Astrocyte (in vitro differentiated cells and primary cell): ENCODE measurements at regions not wholly inside any gene's neighbourhood (a gene's known extent, or its start where the extent isn't known, plus 50 kb on each side); places are given as distances from the start of the nearest gene placed in this dataset.

Experiments used
- DNase-seq: peaks from one replicate; pipeline ENCODE4 v3.0.0-alpha.2; 2010; ENCODE audit warnings: low read depth
- FAIRE-seq: peaks from 2 replicates; lab custom pipeline; 2011; peaks lifted over from hg19 to GRCh38; lab: Jason Lieb, UNC
- H2AFZ ChIP-seq: 2 replicates; pipeline ENCODE4 v1.6.0; 2012; ENCODE audit warnings: low read depth, low read length, inconsistent platforms
- H3K27ac ChIP-seq: 2 replicates; pipeline ENCODE4 v1.5.1; 2011; ENCODE audit warnings: low read depth, low read length, inconsistent platforms
- H3K27me3 ChIP-seq: 2 replicates; pipeline ENCODE4 v1.6.0; 2011; ENCODE audit warnings: low read length, inconsistent platforms; ENCODE audit not compliant: insufficient read depth
- H3K36me3 ChIP-seq: 2 replicates; pipeline ENCODE4 v1.5.1; 2011; ENCODE audit warnings: low read length, inconsistent platforms; ENCODE audit not compliant: insufficient read depth
- H3K4me1 ChIP-seq: 2 replicates; pipeline ENCODE4 v1.5.1; 2011; ENCODE audit warnings: low read length, inconsistent platforms; ENCODE audit not compliant: insufficient read depth
- H3K4me2 ChIP-seq: 2 replicates; pipeline ENCODE4 v1.6.0; 2012; ENCODE audit warnings: low read length, inconsistent platforms
- H3K4me3 ChIP-seq: 2 replicates; pipeline ENCODE4 v1.5.1; 2011; ENCODE audit warnings: low read depth, mild to moderate bottlenecking, low read length, inconsistent platforms; ENCODE audit not compliant: insufficient read depth
- H3K79me2 ChIP-seq: 2 replicates; pipeline ENCODE4 v1.6.0; 2012; ENCODE audit warnings: mild to moderate bottlenecking, low read length, inconsistent platforms; ENCODE audit not compliant: insufficient read depth
- H3K9ac ChIP-seq: 2 replicates; pipeline ENCODE4 v1.6.0; 2012; ENCODE audit warnings: mild to moderate bottlenecking, low read length, inconsistent platforms
- H3K9me3 ChIP-seq: 2 replicates; pipeline ENCODE4 v1.5.1; 2012; ENCODE audit warnings: low read depth, mild to moderate bottlenecking, low read length, inconsistent platforms; ENCODE audit not compliant: insufficient read depth
- H4K20me1 ChIP-seq: 2 replicates; pipeline ENCODE4 v1.6.0; 2012; ENCODE audit warnings: low read length, inconsistent platforms; ENCODE audit not compliant: insufficient read depth
- H3K27ac Mint-ChIP-seq: one replicate; pipeline ENCODE4 v1.8.0; 2021; ENCODE audit warnings: mild to moderate bottlenecking, mixed read lengths; ENCODE audit not compliant: unreplicated experiment
- H3K27me3 Mint-ChIP-seq: one replicate; pipeline ENCODE4 v1.8.0; 2021; ENCODE audit warnings: low read depth, mixed read lengths; ENCODE audit not compliant: unreplicated experiment
- H3K36me3 Mint-ChIP-seq: one replicate; pipeline ENCODE4 v1.8.0; 2021; ENCODE audit warnings: low read depth, mixed read lengths; ENCODE audit not compliant: unreplicated experiment
- H3K4me1 Mint-ChIP-seq: one replicate; pipeline ENCODE4 v1.8.0; 2021; ENCODE audit warnings: low read depth, mixed read lengths; ENCODE audit not compliant: unreplicated experiment
- H3K4me3 Mint-ChIP-seq: one replicate; pipeline ENCODE4 v1.8.0; 2021; ENCODE audit warnings: mild to moderate bottlenecking, moderate library complexity, mixed read lengths; ENCODE audit not compliant: unreplicated experiment
- H3K9me3 Mint-ChIP-seq: one replicate; pipeline ENCODE4 v1.8.0; 2021; ENCODE audit warnings: mild to moderate bottlenecking, mixed read lengths; ENCODE audit not compliant: unreplicated experiment
- CTCF ChIP-seq: IDR thresholded peaks from 2 replicates; pipeline ENCODE4 v1.5.1; 2011; ENCODE audit warnings: low read depth, mild to moderate bottlenecking, inconsistent platforms, low read length, moderate library complexity; ENCODE audit not compliant: insufficient read depth
- EZH2 ChIP-seq: IDR thresholded peaks from 2 replicates; pipeline ENCODE4 v1.6.1; 2012; ENCODE audit warnings: mild to moderate bottlenecking, low read length, inconsistent platforms; ENCODE audit not compliant: insufficient read depth

- Histone ChIP-seq H3K4me2 (no peak overlapping the region), H2AFZ (no peak overlapping the region), H3K27ac (no peak overlapping the region), H3K36me3 (no peaks in the 10 kb centered on the region), H3K9me3 (no peaks in the 10 kb centered on the region), H3K4me1 (no peaks in the 10 kb centered on the region), H3K4me3 (no peak overlapping the region), H4K20me1 (no peaks in the 10 kb centered on the region), H3K27me3 (no peaks in the 10 kb centered on the region), H3K79me2 (no peaks in the 10 kb centered on the region), H3K9ac (no peak overlapping the region)
- FAIRE-seq: no peak
- H3K27ac Mint-ChIP-seq: no peak overlapping the region
- no peak for TF ChIP-seq CTCF
- no peak for TF ChIP-seq EZH2
- no peak for DNase-seq
- peaks cover 3% of the 10 kb centered on the region for H3K27me3 Mint-ChIP-seq
- H3K36me3 Mint-ChIP-seq: no peaks in the 10 kb centered on the region
- H3K4me1 Mint-ChIP-seq: no peaks in the 10 kb centered on the region
- no peak overlapping the region for H3K4me3 Mint-ChIP-seq
- no peaks in the 10 kb centered on the region for H3K9me3 Mint-ChIP-seq
Measured at GRCh38 chr5:3186736-3187405, 408.8 kb upstream of the IRX1 start.

GRCh38 chr5:3186156-3186555 is 409.5 kb upstream of the IRX1 start:
- Histone ChIP-seq H3K4me2 (no peak overlapping the region), H3K27ac (no peak overlapping the region), H4K20me1 (no peaks in the 10 kb centered on the region), H3K9me3 (no peaks in the 10 kb centered on the region), H3K27me3 (no peaks in the 10 kb centered on the region), H3K4me3 (no peak overlapping the region), H3K4me1 (no peaks in the 10 kb centered on the region), H3K36me3 (no peaks in the 10 kb centered on the region), H3K79me2 (no peaks in the 10 kb centered on the region), H3K9ac (no peak overlapping the region), H2AFZ (no peak overlapping the region)
- FAIRE-seq (no peak), DNase-seq (no peak)
- Mint-ChIP-seq H3K36me3 (no peaks in the 10 kb centered on the region), H3K4me3 (no peak overlapping the region), H3K27me3 (peaks cover 3% of the 10 kb centered on the region), H3K9me3 (no peaks in the 10 kb centered on the region), H3K4me1 (no peaks in the 10 kb centered on the region), H3K27ac (no peak overlapping the region)
- TF ChIP-seq EZH2: no peak
- no peak for TF ChIP-seq CTCF

- no peaks in the 10 kb centered on the region for H3K9me3 ChIP-seq
- H2AFZ ChIP-seq: no peak overlapping the region
- H3K4me3 Mint-ChIP-seq: no peak overlapping the region
- H3K4me3 ChIP-seq: no peak overlapping the region
- H3K9ac ChIP-seq: no peak overlapping the region
- H3K4me1 Mint-ChIP-seq: no peaks in the 10 kb centered on the region
- H3K4me2 ChIP-seq: no peak overlapping the region
- H3K27me3 Mint-ChIP-seq: peaks cover 3% of the 10 kb centered on the region
- H3K27ac Mint-ChIP-seq: no peak overlapping the region
- H3K27me3 ChIP-seq: no peaks in the 10 kb centered on the region
- no peaks in the 10 kb centered on the region for H3K36me3 ChIP-seq
- DNase-seq (no peak), FAIRE-seq (no peak)
- no peak for TF ChIP-seq EZH2
- TF ChIP-seq CTCF: no peak
- H3K36me3 Mint-ChIP-seq: no peaks in the 10 kb centered on the region
- no peaks in the 10 kb centered on the region for H3K79me2 ChIP-seq
- H4K20me1 ChIP-seq: no peaks in the 10 kb centered on the region
- H3K27ac ChIP-seq: no peak overlapping the region
- no peaks in the 10 kb centered on the region for H3K9me3 Mint-ChIP-seq
- no peaks in the 10 kb centered on the region for H3K4me1 ChIP-seq
Measured at GRCh38 chr5:3185488-3185887, 410.1 kb upstream of the IRX1 start.
